ENCODE measurements at regions not wholly inside any gene's neighbourhood (a gene's known extent, or its start where the extent isn't known, plus 50 kb on each side); places are given as distances from the start of the nearest gene placed in this dataset.

- TF ChIP-seq POLR2A (IDR thresholded peaks at IDR 0.05): no peak
- TF ChIP-seq EP300 (IDR thresholded peaks at IDR 0.05): no peak
Observed at GRCh38 chr3:148457886-148458285, 239.8 kb upstream of the AGTR1 start.

All from gastroesophageal sphincter (tissue), 2 donors.